ENCODE measurements at regions not wholly inside any gene's neighbourhood (a gene's known extent, or its start where the extent isn't known, plus 50 kb on each side); places are given as distances from the start of the nearest gene placed in this dataset.

- H3K4ac ChIP-seq (replicated peaks; ENCODE audit: insufficient read length, low read depth, low read length), result no peak overlapping the region
- H3K27me3 ChIP-seq (replicated peaks in 1 of 4; ENCODE audit: control insufficient read depth in 3 of 4, extremely low read depth in 1 of 4, insufficient read depth in 3 of 4, low read length in 3 of 4), result peaks cover 0 to 1% (median 0%) of the 10 kb centered on the region in 4 experiments; a peak in 1 of 7 replicates
- no peak overlapping the region for H4K91ac ChIP-seq (replicated peaks; ENCODE audit: insufficient read length, low read length)
- H4K5ac ChIP-seq (ENCODE audit: insufficient read length, low read depth, low read length), result no peak overlapping the region
- no peak overlapping the region for H3K4me2 ChIP-seq (ENCODE audit: insufficient read depth in 1 of 2, low read depth in 2 of 2, low read length in 2 of 2)
- H2BK20ac ChIP-seq (ENCODE audit: low read length), result no peak overlapping the region
- WGBS, 2 experiments (ENCODE audit: extremely low coverage in 1 of 2, insufficient coverage in 1 of 2, insufficient read length in 1 of 2, insufficient replicate concordance in 2 of 2, low coverage in 1 of 2, low lambda C conversion rate in 2 of 2, missing lambda C conversion rate in 1 of 2), result 90% methylated on average over 2 of the region's 2 CpGs; no CpG with 5 or more reads in 1 of the 2 experiments
- CTCF ChIA-PET (ENCODE audit: partially characterized antibody), result interaction anchor here (0.7 kb wide), 1 partner anchor 29 kb away, joined by 3 read pairs; no protein-coding TSS in a partner anchor
- POLR2A ChIA-PET (ENCODE audit: partially characterized antibody), result no interaction called here
- H3K56ac ChIP-seq (replicated peaks; ENCODE audit: insufficient read length, low read depth, low read length), result no peak overlapping the region
- no peak for FAIRE-seq
- no peak overlapping the region for H3K9ac ChIP-seq (replicated peaks in 1 of 4; ENCODE audit: extremely low read depth in 1 of 4, low read depth in 3 of 4, low read length in 3 of 4)
- no peak overlapping the region for H2BK120ac ChIP-seq (replicated peaks; ENCODE audit: low read depth, low read length)
- no peaks in the 10 kb centered on the region for H3K79me2 ChIP-seq (ENCODE audit: control insufficient read depth in 1 of 2, insufficient read depth in 2 of 2, low read length in 2 of 2)
- no peaks in the 10 kb centered on the region for H3K9me3 ChIP-seq (ENCODE audit: insufficient read depth in 2 of 2, low read depth in 1 of 2, low read length in 1 of 2)
- H3K4me1 ChIP-seq (replicated peaks in 1 of 4; ENCODE audit: control insufficient read depth in 3 of 4, insufficient read depth in 4 of 4, low read length in 3 of 4), result no peaks in the 10 kb centered on the region
- no peaks in the 10 kb centered on the region for H4K20me1 ChIP-seq (replicated peaks in 1 of 2; ENCODE audit: control insufficient read depth in 1 of 2, insufficient read depth in 2 of 2, low read length in 2 of 2)
- H3K4me3 ChIP-seq (ENCODE audit: extremely low read depth in 1 of 4, insufficient read depth in 2 of 4, low read depth in 3 of 4, low read length in 4 of 4), result no peak overlapping the region
- no peak overlapping the region for H3K18ac ChIP-seq (ENCODE audit: extremely low read depth, low read length)
- H3K79me1 ChIP-seq (ENCODE audit: low read depth, low read length), result no peaks in the 10 kb centered on the region
- no peak overlapping the region for H3K14ac ChIP-seq (ENCODE audit: insufficient read length)
- no peak overlapping the region for H4K8ac ChIP-seq (ENCODE audit: extremely low read depth, insufficient read depth, low read length)
- no peak overlapping the region for H2AK5ac ChIP-seq (ENCODE audit: low read depth, low read length)
- H2BK12ac ChIP-seq (ENCODE audit: low read depth, low read length), result no peak overlapping the region
- DNase-seq (ENCODE audit: low read depth in 1 of 2, low spot score in 2 of 2), result no peak
- H3K23me2 ChIP-seq (ENCODE audit: low read depth, low read length), result no peaks in the 10 kb centered on the region
- no peaks in the 10 kb centered on the region for H3K36me3 ChIP-seq (ENCODE audit: control insufficient read depth in 2 of 4, insufficient read depth in 4 of 4, low read length in 3 of 4)
- no peak overlapping the region for H2AFZ ChIP-seq (ENCODE audit: low read length)
- H3K23ac ChIP-seq (ENCODE audit: insufficient read length), result no peak overlapping the region
- no peak overlapping the region for H2BK5ac ChIP-seq (ENCODE audit: low read depth, low read length)
- H3K27ac ChIP-seq (ENCODE audit: low read depth, low read length), result no peak overlapping the region
- no peak for TF ChIP-seq CREB1 (IDR thresholded peaks at IDR 0.05)
- no peak for TF ChIP-seq BCL11A (IDR thresholded peaks at IDR 0.05; ENCODE audit: low read depth in 2 of 2, low read length in 2 of 2)
- no peak for TF ChIP-seq SUZ12 (IDR thresholded peaks at IDR 0.05; ENCODE audit: low read length)
- H2BK15ac ChIP-seq (ENCODE audit: low read length), result no peak overlapping the region
These were observed 946.1 kb downstream of the SQOR start for GRCh38 chr15:46580924-46581323.

Data from H1 (cell line).